ENCODE measurements at regions not wholly inside any gene's neighbourhood (a gene's known extent, or its start where the extent isn't known, plus 50 kb on each side); places are given as distances from the start of the nearest gene placed in this dataset.
A peak's percentile ranks its signal among the peaks of the same experiment; 100 is the strongest.

GRCh38 chr10:45076891-45077290 is 76.2 kb downstream of the ZNF22 start:
- Histone ChIP-seq H3K27me3 (ENCODE audit: control insufficient read depth, insufficient read depth, low read length) (no peaks in the 10 kb centered on the region), H3K4me3 (ENCODE audit: low read length) (no peak overlapping the region), H3K9me3 (ENCODE audit: control insufficient read depth, insufficient read depth, low read length) (peaks cover 3% of the 10 kb centered on the region), H3K27ac (ENCODE audit: low read length) (peak overlapping the region; percentile 73), H3K4me1 (ENCODE audit: control insufficient read depth, insufficient read depth, low read length) (peaks cover 7% of the 10 kb centered on the region), H3K36me3 (ENCODE audit: control insufficient read depth, insufficient read depth, low read length) (no peaks in the 10 kb centered on the region)
- peak overlapping the region; percentile 88 to 93 for H3K27ac Mint-ChIP-seq
- peaks cover 0 to 2% of the 10 kb centered on the region in 2 donors for H3K9me3 Mint-ChIP-seq
- no peak for TF ChIP-seq CTCF (IDR thresholded peaks at IDR 0.05)
- 7% methylated on average over 3 of the region's 6 CpGs for WGBS (ENCODE audit: insufficient coverage)
- intact Hi-C loops (cut with micrococcal nuclease), result loop anchor here (5.0 kb wide), 1 partner anchor 75 kb away; the partner anchor contains the start of gene ZNF22
- H3K36me3 Mint-ChIP-seq, result no peaks in the 10 kb centered on the region
- ATAC-seq (peak; percentile 88 to 100 (median 98)), DNase-seq (peak; percentile 26 to 43)
- H3K4me3 Mint-ChIP-seq, result peak overlapping the region; percentile 88
- H3K4me1 Mint-ChIP-seq, result peaks cover 47 to 52% of the 10 kb centered on the region in 2 donors
- no peaks in the 10 kb centered on the region for H3K27me3 Mint-ChIP-seq (ENCODE audit: low read depth in 2 of 2)

GRCh38 chr10:45080331-45080730 is 79.6 kb downstream of the ZNF22 start:
- Mint-ChIP-seq H3K27ac (peak overlapping the region in 1 of 2 donors; percentile 50), H3K36me3 (peaks cover 7% of the 10 kb centered on the region), H3K4me1 (peaks cover 49 to 51% of the 10 kb centered on the region in 2 donors), H3K4me3 (no peak overlapping the region), H3K9me3 (peaks cover 4 to 9% of the 10 kb centered on the region in 2 donors), H3K27me3 (ENCODE audit: low read depth in 2 of 2) (no peaks in the 10 kb centered on the region)
- H3K27ac ChIP-seq (ENCODE audit: low read length), result no peak overlapping the region
- DNase-seq (no peak), ATAC-seq (no peak)
- peaks cover under 1% of the 10 kb centered on the region for H3K27me3 ChIP-seq (ENCODE audit: control insufficient read depth, insufficient read depth, low read length)
- TF ChIP-seq CTCF (IDR thresholded peaks at IDR 0.05), result no peak
- no peak overlapping the region for H3K4me3 ChIP-seq (ENCODE audit: low read length)
- no peaks in the 10 kb centered on the region for H3K36me3 ChIP-seq (ENCODE audit: control insufficient read depth, insufficient read depth, low read length)
- 100% methylated on average over 2 of the region's 3 CpGs for WGBS (ENCODE audit: insufficient coverage)
- peaks cover 7% of the 10 kb centered on the region for H3K4me1 ChIP-seq (ENCODE audit: control insufficient read depth, insufficient read depth, low read length)
- intact Hi-C loops (cut with micrococcal nuclease), result no loop called here
- H3K9me3 ChIP-seq (ENCODE audit: control insufficient read depth, insufficient read depth, low read length), result no peaks in the 10 kb centered on the region

- Mint-ChIP-seq H3K9me3 (peaks cover 6 to 14% of the 10 kb centered on the region in 2 donors), H3K27me3 (ENCODE audit: low read depth in 2 of 2) (no peaks in the 10 kb centered on the region), H3K4me1 (peaks cover 31 to 33% of the 10 kb centered on the region in 2 donors), H3K4me3 (no peak overlapping the region), H3K27ac (peak overlapping the region; percentile 43 to 49), H3K36me3 (peaks cover 17% of the 10 kb centered on the region)
- peaks cover 5% of the 10 kb centered on the region for H3K9me3 ChIP-seq (ENCODE audit: control insufficient read depth, insufficient read depth, low read length)
- 29% methylated on average over 1 of the region's 1 CpG for WGBS (ENCODE audit: insufficient coverage)
- DNase-seq, result peak; percentile 4 to 33
- no peaks in the 10 kb centered on the region for H3K4me1 ChIP-seq (ENCODE audit: control insufficient read depth, insufficient read depth, low read length)
- peak; percentile 68 to 94 (median 89) for ATAC-seq
- no peak for TF ChIP-seq CTCF (IDR thresholded peaks at IDR 0.05)
- H3K27me3 ChIP-seq (ENCODE audit: control insufficient read depth, insufficient read depth, low read length), result peaks cover 2% of the 10 kb centered on the region
- H3K27ac ChIP-seq (ENCODE audit: low read length), result no peak overlapping the region
- intact Hi-C loops (cut with micrococcal nuclease), result no loop called here
- no peak overlapping the region for H3K4me3 ChIP-seq (ENCODE audit: low read length)
- no peaks in the 10 kb centered on the region for H3K36me3 ChIP-seq (ENCODE audit: control insufficient read depth, insufficient read depth, low read length)
These were observed 81.5 kb downstream of the ZNF22 start for GRCh38 chr10:45082176-45082575.

GRCh38 chr10:45091968-45092367 is 91.2 kb downstream of the ZNF22 start:
- Mint-ChIP-seq H3K27me3 (ENCODE audit: low read depth in 2 of 2) (peaks cover 6 to 12% of the 10 kb centered on the region in 2 donors), H3K4me3 (no peak overlapping the region), H3K36me3 (no peaks in the 10 kb centered on the region), H3K4me1 (peaks cover 7 to 11% of the 10 kb centered on the region in 2 donors), H3K27ac (no peak overlapping the region), H3K9me3 (no peaks in the 10 kb centered on the region)
- no peaks in the 10 kb centered on the region for H3K9me3 ChIP-seq (ENCODE audit: control insufficient read depth, insufficient read depth, low read length)
- H3K4me3 ChIP-seq (ENCODE audit: low read length), result no peak overlapping the region
- intact Hi-C loops (cut with micrococcal nuclease), result no loop called here
- no peak for TF ChIP-seq CTCF (IDR thresholded peaks at IDR 0.05)
- no peaks in the 10 kb centered on the region for H3K36me3 ChIP-seq (ENCODE audit: control insufficient read depth, insufficient read depth, low read length)
- DNase-seq (no peak), ATAC-seq (no peak)
- peaks cover 4% of the 10 kb centered on the region for H3K4me1 ChIP-seq (ENCODE audit: control insufficient read depth, insufficient read depth, low read length)
- WGBS (ENCODE audit: insufficient coverage), result 81% methylated on average over 5 of the region's 5 CpGs
- no peak overlapping the region for H3K27ac ChIP-seq (ENCODE audit: low read length)
- no peaks in the 10 kb centered on the region for H3K27me3 ChIP-seq (ENCODE audit: control insufficient read depth, insufficient read depth, low read length)
